22Rv1 (cell line): ENCODE measurements at regions not wholly inside any gene's neighbourhood (a gene's known extent, or its start where the extent isn't known, plus 50 kb on each side); places are given as distances from the start of the nearest gene placed in this dataset.

Experiments used
- ZFX ChIP-seq: fragments of 450-650 bp; IDR thresholded peaks from 2 replicates; pipeline ENCODE4 v1.6.1; 2017; ENCODE audit warnings: antibody characterized with exemption, borderline replicate concordance
- TF ChIP-seq, protein P1 (sequence below): fragments of 450-650 bp; IDR thresholded peaks from 2 replicates; pipeline ENCODE4 v1.5.1; 2017; ENCODE audit warnings: mild to moderate bottlenecking

GRCh38 chr7:41116817-41117216, 586.1 kb downstream of the INHBA start:
- TF ChIP-seq, protein P1, sequence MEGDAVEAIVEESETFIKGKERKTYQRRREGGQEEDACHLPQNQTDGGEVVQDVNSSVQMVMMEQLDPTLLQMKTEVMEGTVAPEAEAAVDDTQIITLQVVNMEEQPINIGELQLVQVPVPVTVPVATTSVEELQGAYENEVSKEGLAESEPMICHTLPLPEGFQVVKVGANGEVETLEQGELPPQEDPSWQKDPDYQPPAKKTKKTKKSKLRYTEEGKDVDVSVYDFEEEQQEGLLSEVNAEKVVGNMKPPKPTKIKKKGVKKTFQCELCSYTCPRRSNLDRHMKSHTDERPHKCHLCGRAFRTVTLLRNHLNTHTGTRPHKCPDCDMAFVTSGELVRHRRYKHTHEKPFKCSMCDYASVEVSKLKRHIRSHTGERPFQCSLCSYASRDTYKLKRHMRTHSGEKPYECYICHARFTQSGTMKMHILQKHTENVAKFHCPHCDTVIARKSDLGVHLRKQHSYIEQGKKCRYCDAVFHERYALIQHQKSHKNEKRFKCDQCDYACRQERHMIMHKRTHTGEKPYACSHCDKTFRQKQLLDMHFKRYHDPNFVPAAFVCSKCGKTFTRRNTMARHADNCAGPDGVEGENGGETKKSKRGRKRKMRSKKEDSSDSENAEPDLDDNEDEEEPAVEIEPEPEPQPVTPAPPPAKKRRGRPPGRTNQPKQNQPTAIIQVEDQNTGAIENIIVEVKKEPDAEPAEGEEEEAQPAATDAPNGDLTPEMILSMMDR, result no peak
- TF ChIP-seq ZFX, result no peak
